ENCODE measurements at regions not wholly inside any gene's neighbourhood (a gene's known extent, or its start where the extent isn't known, plus 50 kb on each side); places are given as distances from the start of the nearest gene placed in this dataset.
A peak's percentile ranks its signal among the peaks of the same experiment; 100 is the strongest.

DNA sequence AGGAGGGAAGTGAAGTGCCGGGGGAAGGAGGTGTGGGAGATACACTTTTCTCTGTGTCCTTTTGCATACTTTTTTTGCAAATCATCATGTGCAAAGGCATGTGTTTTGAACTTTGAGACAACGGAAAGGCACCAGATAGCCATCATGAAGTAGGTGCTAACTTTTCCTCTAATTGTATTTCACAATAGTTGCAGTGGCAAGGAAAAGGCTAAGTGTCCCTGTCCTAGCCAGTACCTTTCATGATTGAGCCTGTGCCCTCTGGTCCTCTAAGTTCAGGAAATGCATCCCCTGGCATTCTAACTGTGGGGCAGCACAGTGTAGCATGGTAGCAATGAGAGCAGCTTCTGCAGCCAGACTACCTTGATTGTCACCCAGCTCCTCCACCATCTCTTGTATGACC lies 186.2 kb downstream of the ADSS2 start:
- no peak for DNase-seq (ENCODE audit: low spot score)

DNA sequence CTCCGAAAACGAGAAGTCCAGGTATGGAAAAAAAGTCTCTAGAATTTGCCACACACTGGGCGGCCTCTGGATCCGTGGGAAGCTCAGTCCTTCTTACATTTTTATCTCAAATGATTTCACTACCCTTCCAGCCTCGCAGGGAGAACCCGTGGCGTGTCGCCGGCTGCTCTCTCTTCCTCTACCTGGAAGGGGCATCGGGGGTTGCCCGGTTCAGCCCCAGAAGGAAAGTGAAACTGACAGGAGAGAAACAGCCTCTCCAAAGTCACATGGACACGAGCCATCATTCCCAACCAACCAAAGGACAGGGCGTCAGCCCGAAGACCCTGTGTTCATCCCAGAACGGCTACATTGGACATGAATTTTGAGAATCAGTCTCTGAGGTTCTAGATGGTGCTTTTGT lies 182.5 kb downstream of the ADSS2 start:
- no peak for DNase-seq (ENCODE audit: low spot score)

DNA sequence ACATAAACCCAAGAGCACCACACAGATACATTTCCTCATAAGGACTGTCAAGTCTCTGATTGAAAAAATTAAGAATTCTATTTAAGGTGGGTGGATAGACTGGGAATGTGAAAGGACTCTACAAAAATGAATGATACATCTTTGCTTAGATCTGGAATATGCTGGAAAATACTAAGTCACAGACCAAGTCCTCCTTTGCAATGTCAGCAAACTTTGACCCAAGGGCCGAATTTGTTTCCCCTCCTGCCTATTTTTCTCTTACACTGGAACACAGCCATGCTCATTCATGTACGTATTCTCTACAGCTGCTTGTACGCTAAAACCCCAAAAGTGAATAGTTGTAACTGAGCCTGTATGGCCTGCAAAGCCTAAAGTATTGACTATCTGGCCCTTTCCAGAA lies 180.7 kb downstream of the ADSS2 start:
- DNase-seq (ENCODE audit: low spot score): no peak

GRCh38 chr1:244271691-244272308 lies 179.9 kb downstream of the ADSS2 start:
- DNase-seq (ENCODE audit: low spot score): no peak

GRCh38 chr1:244272471-244273261 lies 179.0 kb downstream of the ADSS2 start:
- DNase-seq (ENCODE audit: low spot score): peak; percentile 69

DNA sequence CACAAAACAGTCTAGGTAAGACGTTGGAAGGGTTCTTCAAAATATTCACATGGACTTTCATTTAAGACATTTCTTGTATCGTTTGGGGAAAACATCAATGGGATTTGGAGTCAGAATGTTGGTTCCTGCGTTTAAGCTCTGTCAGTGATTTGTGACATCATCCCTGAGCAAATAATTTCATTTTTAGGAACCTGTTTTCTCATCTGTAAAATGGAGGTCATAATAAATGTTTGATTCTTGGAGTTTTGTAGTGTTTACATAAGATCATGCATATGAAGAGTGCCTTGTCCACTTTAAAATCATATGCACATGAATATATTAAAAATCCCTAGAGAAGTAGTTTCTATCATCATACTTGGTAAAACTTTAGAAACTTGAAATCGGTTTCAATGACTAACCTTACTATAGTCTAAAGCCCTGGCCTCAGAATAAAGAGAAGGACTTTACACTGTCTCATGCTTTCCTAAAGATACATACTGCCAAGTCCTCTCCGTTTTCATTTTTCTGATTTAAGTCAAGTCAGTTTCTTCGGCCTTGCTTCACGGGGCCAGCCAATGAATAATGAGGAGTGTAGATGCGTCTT lies 178.4 kb downstream of the ADSS2 start:
- DNase-seq (ENCODE audit: low spot score): no peak

GRCh38 chr1:244273845-244274619 lies 177.7 kb downstream of the ADSS2 start:
- peak; percentile 9 for DNase-seq (ENCODE audit: low spot score)

DNA sequence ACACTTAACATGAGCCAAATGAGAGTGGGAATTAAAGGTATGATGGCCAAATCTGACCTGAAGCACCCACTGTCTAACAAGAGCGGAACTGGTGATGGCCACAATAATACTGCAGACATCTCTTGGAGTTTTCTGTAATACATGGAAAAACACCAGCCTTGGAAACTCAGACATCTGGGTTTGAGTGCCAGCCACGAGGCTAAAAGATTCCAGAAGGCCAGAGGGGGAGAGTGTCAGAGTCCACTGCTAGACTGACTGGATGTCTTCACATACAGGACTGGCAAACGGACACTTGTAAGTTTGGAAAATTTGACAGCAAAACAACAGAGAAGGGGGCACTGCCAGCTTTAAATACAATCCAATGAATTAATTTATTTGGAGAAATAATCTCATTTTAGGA lies 175.1 kb downstream of the ADSS2 start:
- DNase-seq (ENCODE audit: low spot score): no peak

GRCh38 chr1:244280201-244280600 lies 171.5 kb downstream of the ADSS2 start:
- DNase-seq (ENCODE audit: low spot score): no peak

- DNase-seq (ENCODE audit: low spot score): no peak
These were observed 170.8 kb downstream of the ADSS2 start for GRCh38 chr1:244280859-244281258.

GRCh38 chr1:244283772-244284171 lies 167.9 kb downstream of the ADSS2 start:
- no peak for DNase-seq (ENCODE audit: low spot score)

DNA sequence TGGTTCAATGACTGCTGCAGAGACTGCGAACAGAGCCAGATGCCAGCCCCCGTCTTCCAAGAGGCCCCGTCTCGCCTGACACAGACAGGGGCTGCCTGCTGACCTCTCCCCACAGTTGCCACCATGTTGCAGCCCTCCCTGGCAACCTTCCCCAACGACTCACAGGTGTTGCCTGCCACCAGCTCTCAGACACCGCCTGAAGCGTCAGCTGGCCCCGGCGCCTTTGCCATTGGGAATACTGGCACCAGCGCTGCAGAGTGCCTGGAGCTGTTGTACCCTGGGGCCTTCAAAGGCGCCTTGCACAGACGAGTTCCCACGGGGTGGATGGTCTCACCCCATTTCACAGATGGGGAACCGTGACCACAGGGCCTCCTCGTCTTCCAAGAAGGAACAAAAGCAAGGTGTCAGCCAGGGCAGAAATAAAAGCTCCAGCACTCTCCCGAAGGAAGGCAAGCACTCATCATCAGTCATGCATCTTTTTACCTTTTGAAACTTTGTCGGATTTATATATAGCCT lies 167.0 kb downstream of the ADSS2 start:
- DNase-seq (ENCODE audit: low spot score): no peak

- DNase-seq (ENCODE audit: low spot score): no peak
These were observed 165.4 kb downstream of the ADSS2 start for GRCh38 chr1:244286341-244286740.

- no peak for DNase-seq (ENCODE audit: low spot score)
These were observed 164.0 kb downstream of the ADSS2 start for GRCh38 chr1:244287726-244288125.

DNA sequence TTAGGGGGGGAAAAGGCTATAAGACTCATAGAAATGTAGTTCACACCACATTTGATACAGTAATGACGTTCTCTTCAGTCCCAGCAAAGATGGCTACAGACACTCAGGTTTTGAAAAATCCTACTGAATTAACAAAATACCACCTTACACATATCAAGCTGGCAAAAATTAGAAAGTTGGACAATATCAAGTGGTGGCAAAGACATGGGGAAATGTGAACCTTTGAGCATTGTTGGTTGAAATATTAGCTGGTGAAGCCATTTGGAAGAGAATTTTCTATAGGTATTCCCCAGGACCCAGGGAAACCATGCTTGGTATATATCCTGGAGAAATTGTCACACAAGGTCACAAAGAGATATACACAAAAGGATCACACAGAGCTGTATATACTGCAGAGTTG lies 163.0 kb downstream of the ADSS2 start:
- no peak for DNase-seq (ENCODE audit: low spot score)

GRCh38 chr1:244289991-244290785 lies 161.5 kb downstream of the ADSS2 start:
- DNase-seq (ENCODE audit: low spot score): no peak

GRCh38 chr1:244291236-244292201 lies 160.2 kb downstream of the ADSS2 start:
- DNase-seq (ENCODE audit: low spot score): no peak

GRCh38 chr1:244294599-244295224 lies 157.0 kb downstream of the ADSS2 start:
- DNase-seq (ENCODE audit: low spot score): no peak

- DNase-seq (ENCODE audit: low spot score): no peak
These were observed 155.7 kb downstream of the ADSS2 start for GRCh38 chr1:244296003-244296402.

DNA sequence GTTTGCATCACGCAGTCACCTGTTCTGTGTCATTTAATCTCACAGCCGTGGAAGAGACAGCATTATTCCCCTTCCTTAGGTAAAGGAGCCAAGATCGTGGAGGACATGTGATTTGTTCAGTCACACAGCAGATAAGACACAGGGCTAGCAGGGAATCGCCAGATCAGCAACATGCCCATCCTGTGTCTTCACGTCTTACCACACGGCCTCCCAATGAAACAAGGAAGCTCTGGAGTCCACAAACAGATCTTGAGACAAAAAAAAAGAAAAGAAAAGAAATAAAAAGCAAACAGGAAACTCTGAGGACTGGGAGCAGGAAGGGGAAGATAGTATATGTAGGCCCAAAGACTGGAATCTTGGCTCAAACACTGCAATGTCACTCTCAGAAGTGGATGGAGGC lies 155.3 kb downstream of the ADSS2 start:
- DNase-seq (ENCODE audit: low spot score): no peak
